Lower leg skin (tissue), 4 donors: ENCODE measurements at regions not wholly inside any gene's neighbourhood (a gene's known extent, or its start where the extent isn't known, plus 50 kb on each side); places are given as distances from the start of the nearest gene placed in this dataset.

Experiments
- DNase-seq, 2 donors: peaks; one replicate each; pipeline ENCODE4 v3.0.0-alpha.2; 2019; ENCODE audit warnings: low spot score in 2 of 2
- H3K4me3 ChIP-seq: fragments of 200-600 bp; sonication (generic); 2 replicates; pipeline ENCODE4 v1.5.1; 2017; ENCODE audit warnings: mild to moderate bottlenecking, low read depth; ENCODE audit not compliant: poor library complexity, severe bottlenecking
- CTCF ChIP-seq, 3 donors: fragments of 450-650 bp; IDR thresholded peaks; one replicate each; pipeline ENCODE4 v1.5.1; 2016; ENCODE audit warnings: antibody characterized with exemption in 3 of 3, mild to moderate bottlenecking in 3 of 3, moderate library complexity in 2 of 3
- POLR2A ChIP-seq, 2 donors: fragments of 450-650 bp; IDR thresholded peaks; one replicate each; pipeline ENCODE4 v1.6.1; 2016 to 2017; ENCODE audit warnings: antibody characterized with exemption in 2 of 2, mild to moderate bottlenecking in 1 of 2, moderate library complexity in 1 of 2
- WGBS, 2 donors: methylation state at CpG; one replicate each; pipeline ENCODE4 v1.1.5; 2018; 5-methylcytosine and 5-hydroxymethylcytosine counted together
- intact Hi-C: fragments of 100-400 bp; cut with DNase I; formaldehyde crosslinking; loops from one replicate; pipeline ENCODE4 v1.15.0; 2023; ENCODE audit warnings: low total_unique reads

DNA sequence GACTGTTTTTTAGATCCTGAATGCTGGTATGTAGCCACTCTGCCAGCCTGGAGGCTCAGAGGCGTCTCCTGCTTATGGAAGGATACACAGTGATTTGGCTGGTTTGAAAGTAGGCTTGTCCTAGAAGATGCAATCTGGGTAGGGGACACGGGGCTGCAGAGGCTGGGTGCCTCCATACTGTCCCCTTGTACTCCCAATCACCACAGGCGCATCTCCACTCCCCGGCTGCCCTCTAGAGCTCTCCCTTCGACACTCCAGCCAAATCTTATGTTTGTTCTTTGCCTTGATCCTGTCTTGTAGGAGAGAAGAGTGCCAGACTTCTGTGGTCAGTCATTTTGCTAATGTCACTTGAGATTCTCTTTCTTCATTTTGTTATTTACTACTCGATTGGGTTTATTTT, 168.8 kb upstream of the THRB start:
- intact Hi-C loops, result no loop called here
- DNase-seq, result no peak
- no peak overlapping the region for H3K4me3 ChIP-seq
- 95% methylated on average over 6 of the region's 6 CpGs for WGBS, 2 donors
- no peak for TF ChIP-seq POLR2A (IDR thresholded peaks at IDR 0.05)
- no peak for TF ChIP-seq CTCF (IDR thresholded peaks at IDR 0.05)

DNA sequence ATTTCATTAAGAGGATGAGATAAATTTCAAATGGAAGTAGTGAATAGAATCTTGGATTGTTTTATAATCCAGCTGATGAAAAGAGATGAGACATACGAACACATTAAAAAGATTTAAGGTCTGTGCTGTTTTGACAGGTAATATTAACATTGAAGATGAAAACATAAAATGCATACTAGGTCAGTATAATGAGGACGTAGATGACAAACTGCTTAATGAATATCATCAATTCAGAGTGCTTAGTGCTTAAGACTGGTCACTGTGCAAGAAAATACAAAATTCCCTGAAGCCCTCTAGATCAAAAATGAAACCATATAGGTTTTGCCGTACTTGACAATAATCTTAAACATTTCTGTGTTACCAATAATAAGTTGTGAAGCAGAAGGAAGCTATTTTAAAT, 173.4 kb upstream of the THRB start:
- no peak overlapping the region for H3K4me3 ChIP-seq
- intact Hi-C loops, result no loop called here
- 90 to 93% methylated on average over 3 of the region's 3 CpGs for WGBS, 2 donors
- TF ChIP-seq POLR2A (IDR thresholded peaks at IDR 0.05) (no peak), CTCF (IDR thresholded peaks at IDR 0.05) (no peak)
- DNase-seq, result no peak

GRCh38 chr3:24670871-24671270, 176.2 kb upstream of the THRB start:
- no peak for DNase-seq
- WGBS, 2 donors, result 87 to 94% methylated on average over 3 of the region's 3 CpGs
- no peak overlapping the region for H3K4me3 ChIP-seq
- intact Hi-C loops, result no loop called here
- TF ChIP-seq POLR2A (IDR thresholded peaks at IDR 0.05) (no peak), CTCF (IDR thresholded peaks at IDR 0.05) (no peak)

DNA sequence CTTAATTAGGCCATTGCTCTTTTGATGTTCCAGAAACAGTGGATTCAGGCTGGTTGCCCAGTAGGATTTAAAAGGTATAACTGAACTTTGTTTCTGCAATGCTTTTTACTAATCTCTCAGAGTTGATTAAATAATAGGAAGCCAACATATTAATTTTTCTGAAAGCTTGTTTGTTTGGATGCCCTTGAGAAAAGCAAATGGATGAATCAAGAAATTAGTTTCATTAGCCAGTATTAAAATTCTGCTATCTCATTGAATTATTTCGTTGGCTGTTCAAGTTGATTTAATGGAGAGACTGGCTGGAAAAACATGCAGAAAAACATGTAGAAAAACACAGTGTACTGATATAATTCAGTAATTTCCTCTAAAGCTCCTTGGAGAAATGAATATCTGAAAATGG, 178.9 kb upstream of the THRB start:
- DNase-seq, result no peak
- intact Hi-C loops, result no loop called here
- TF ChIP-seq POLR2A (IDR thresholded peaks at IDR 0.05) (no peak), CTCF (IDR thresholded peaks at IDR 0.05) (no peak)
- WGBS, 2 donors, result 84 to 87% methylated on average over 1 of the region's 1 CpG
- no peak overlapping the region for H3K4me3 ChIP-seq

DNA sequence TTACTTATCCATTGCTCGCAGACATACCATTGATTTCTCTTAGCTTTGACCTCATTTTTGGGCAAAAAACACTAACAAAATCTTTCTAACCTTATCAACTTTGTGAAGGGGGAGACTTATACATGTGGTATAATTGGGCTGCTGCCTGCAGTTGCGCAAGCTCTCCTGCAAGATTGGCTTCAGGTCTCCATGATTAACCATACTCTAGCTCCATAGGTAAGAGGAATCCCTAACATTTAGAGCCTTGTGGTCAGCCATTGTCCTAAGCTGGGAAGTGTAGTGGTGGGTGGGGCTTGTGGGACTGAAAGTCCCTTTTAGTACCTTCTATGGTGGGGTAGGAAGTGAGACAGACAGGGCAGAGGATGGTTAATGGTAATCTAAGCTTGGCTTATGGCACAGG, 179.6 kb upstream of the THRB start:
- TF ChIP-seq POLR2A (IDR thresholded peaks at IDR 0.05) (no peak), CTCF (IDR thresholded peaks at IDR 0.05) (no peak)
- H3K4me3 ChIP-seq, result no peak overlapping the region
- intact Hi-C loops, result no loop called here
- DNase-seq, result no peak
- WGBS, 2 donors, result 71 to 98% methylated on average over 2 of the region's 2 CpGs

DNA sequence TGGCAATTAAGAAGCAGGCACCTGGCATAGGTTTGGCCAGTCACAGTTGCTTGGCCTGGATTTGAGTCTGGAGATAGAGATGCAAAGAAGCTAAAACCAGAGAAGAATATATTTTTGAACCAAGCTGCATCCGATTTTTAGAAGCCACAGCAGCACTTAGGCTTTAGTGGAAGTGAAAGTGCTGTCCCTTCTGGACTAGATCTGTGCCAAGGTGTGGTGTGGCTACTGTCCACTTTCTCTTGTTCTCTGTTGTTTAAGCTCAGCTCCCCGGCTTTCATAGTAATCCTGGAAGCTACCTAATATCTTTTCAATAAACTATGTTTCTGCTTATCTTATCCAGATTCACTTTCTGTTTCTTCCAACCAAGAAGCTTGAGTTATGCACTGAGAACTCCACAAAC, 183.4 kb upstream of the THRB start:
- no peak for DNase-seq
- no peak for TF ChIP-seq CTCF (IDR thresholded peaks at IDR 0.05)
- TF ChIP-seq POLR2A (IDR thresholded peaks at IDR 0.05), result no peak
- H3K4me3 ChIP-seq, result no peak overlapping the region
- intact Hi-C loops, result no loop called here
- WGBS, 2 donors, result 51 to 63% methylated on average over 2 of the region's 2 CpGs
